Left ventricle myocardium superior (tissue), 1 donor: ENCODE measurements at regions not wholly inside any gene's neighbourhood (a gene's known extent, or its start where the extent isn't known, plus 50 kb on each side); places are given as distances from the start of the nearest gene placed in this dataset.

ENCODE experiments used
- ATAC-seq: fragments of 200-7000 bp; cut with Tn5 transposase; one replicate; pipeline ENCODE4 v1.9.1; 2020; ENCODE audit warnings: mild to moderate bottlenecking, moderate library complexity
- DNase-seq: peaks from one replicate; pipeline ENCODE4 v3.0.0-alpha.2; 2020
- intact Hi-C: fragments of 100-400 bp; cut with micrococcal nuclease; formaldehyde crosslinking; loops from one replicate; pipeline ENCODE4 v1.11.0; 2022
- donor health status: DM: no; HTN: yes; CAD: no; lungs with severe emphysema.

- no peak for ATAC-seq
- no peak for DNase-seq
- intact Hi-C loops, result no loop called here
Observed at GRCh38 chr2:236867441-236868260, 218.0 kb upstream of the COPS8 start.

DNA sequence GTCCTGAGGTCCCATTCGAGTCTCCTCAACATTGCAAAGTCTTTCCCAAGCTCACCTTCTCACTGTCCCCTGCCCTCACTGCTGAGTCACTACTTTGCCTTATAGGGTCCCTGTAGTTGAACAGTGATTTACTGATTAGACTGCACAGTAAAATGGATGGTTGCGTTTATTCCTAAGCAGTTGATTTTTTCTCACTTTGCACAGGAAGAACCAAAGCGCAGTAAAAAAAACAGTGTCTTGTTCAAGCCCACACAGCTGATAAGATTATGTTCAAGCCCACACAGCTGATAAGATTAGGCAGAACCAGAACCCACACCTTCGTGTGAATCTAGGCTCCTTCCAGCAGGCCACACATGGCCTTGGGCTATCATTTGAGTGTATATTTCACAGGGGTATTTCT, 215.3 kb upstream of the COPS8 start:
- ATAC-seq (no peak), DNase-seq (no peak)
- intact Hi-C loops, result no loop called here

GRCh38 chr2:236871500-236872001, 214.1 kb upstream of the COPS8 start:
- intact Hi-C loops, result no loop called here
- DNase-seq (peak; percentile 45), ATAC-seq (peak; percentile 85)

DNA sequence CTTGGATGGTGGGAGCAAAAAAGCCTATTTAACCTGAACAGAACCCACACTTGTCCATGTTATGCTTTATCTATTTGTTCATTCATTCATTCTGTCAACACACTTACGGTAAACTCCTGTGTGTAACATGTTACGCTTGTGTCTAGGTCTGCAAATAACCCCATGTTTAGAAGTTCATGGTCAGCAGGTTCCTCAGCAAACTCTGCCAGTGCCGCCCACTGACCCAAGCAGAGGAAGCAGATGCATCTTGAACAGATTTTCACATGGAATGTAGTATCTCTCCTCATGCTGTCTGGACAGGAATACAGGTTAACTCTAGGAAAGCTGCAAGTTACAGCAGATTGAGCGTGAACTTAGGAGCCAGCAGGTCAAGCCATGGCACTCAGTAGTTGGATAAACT, 213.7 kb upstream of the COPS8 start:
- DNase-seq, result no peak
- intact Hi-C loops, result no loop called here
- no peak for ATAC-seq

- DNase-seq (no peak), ATAC-seq (no peak)
- intact Hi-C loops, result no loop called here
Observed at GRCh38 chr2:236872981-236873380, 212.7 kb upstream of the COPS8 start.

- ATAC-seq (no peak), DNase-seq (no peak)
- intact Hi-C loops, result no loop called here
Observed at GRCh38 chr2:236873636-236874035, 212.1 kb upstream of the COPS8 start.

DNA sequence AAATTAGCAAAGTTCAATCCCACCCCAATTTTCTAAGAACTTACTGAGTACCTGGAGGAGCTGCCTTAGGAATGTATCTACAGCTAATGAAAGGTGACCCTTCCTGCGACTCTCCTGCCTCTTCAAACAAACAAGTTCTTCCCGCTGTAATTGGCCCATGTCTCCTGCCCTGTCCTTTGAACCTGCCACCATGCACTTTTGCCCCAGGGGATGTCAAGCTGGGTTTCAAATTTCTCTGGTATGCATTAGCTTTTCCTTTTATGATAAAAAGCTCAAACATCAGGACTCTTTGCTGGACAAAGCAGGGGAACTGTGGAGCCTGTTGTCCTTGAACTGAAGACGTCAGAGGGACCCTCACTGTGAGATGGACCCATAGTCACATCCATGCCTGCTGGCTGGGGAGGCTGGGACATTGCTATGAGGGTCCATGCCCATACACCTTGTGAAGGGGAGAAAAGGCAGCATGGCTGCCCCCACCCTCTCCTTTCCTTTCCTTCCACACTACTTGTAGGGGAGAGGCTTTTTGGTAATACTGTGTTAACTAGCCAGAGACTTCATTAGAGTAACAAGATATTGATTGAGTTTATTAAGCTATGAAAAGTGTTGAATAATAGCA, 210.7 kb upstream of the COPS8 start:
- intact Hi-C loops, result no loop called here
- DNase-seq, result no peak
- ATAC-seq, result no peak

- intact Hi-C loops, result no loop called here
- ATAC-seq, result peak; percentile 45
- DNase-seq, result peak; percentile 40
Observed at GRCh38 chr2:236875906-236876505, 209.7 kb upstream of the COPS8 start.

DNA sequence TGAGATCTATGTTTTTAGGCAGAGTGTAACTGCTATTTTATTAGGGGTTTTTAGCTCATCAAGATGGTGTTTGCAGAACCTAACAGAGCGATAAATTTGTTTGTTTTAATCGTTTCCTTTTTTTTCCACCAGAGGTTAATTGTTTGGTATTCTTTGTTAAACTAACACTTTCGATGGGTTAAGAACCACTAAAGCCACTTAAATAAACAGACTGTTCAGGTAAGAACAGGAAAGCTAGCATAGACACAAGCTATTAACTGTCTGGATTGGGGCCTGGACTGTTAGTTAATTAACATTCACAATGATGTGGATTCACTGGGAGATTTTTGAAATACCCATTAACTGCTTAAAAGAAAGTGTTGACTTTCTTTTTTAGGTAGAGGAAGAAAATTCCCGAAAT, 209.0 kb upstream of the COPS8 start:
- no peak for DNase-seq
- no peak for ATAC-seq
- intact Hi-C loops, result no loop called here

DNA sequence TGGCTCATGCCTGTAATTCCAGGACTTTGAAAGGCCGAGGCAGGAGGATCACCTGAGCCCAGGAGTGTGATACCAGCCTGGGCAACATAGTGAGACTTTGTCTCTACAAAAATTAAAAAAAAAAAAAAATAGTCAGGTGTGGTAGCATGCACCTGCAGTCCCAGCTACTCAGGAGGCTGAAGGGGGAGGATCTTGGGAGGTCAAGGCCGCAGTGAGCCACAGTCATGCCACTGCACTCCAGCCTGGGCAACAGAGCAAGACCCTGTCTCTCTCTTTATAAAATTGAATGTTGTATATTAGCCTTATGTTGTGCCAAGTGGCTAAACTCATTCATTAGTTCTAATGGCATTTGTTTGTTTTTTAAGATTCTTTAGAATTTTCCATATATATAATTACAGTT, 207.7 kb upstream of the COPS8 start:
- ATAC-seq (no peak), DNase-seq (no peak)
- intact Hi-C loops, result no loop called here

DNA sequence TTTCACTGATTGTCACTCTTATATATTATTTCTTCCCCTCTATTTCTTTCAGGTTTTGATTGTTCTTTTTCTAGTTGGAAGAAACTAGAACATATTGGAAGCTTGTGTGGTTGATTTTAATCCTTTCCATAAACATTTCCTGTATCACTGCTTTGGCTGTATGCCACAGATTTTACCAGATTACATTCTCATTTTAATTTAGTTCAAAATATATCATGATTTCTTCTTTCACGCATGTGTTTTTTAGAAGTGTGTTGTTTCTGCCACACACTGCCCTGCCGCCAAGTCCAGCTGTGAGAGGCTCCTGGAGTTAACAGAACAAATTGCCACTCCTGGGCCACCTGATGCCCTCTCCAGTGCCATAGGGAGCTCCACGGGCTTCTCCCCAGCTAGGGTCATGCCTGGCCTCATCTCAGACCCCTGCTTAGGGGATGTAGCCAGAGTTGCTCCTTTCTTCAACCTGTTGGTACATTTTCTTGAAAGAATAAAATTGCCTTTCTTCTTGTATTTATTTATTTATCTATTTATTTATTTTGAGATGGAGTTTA, 206.2 kb upstream of the COPS8 start:
- no peak for DNase-seq
- intact Hi-C loops, result no loop called here
- ATAC-seq, result no peak

GRCh38 chr2:236882074-236882473, 203.6 kb upstream of the COPS8 start:
- DNase-seq (no peak), ATAC-seq (no peak)
- intact Hi-C loops, result no loop called here

DNA sequence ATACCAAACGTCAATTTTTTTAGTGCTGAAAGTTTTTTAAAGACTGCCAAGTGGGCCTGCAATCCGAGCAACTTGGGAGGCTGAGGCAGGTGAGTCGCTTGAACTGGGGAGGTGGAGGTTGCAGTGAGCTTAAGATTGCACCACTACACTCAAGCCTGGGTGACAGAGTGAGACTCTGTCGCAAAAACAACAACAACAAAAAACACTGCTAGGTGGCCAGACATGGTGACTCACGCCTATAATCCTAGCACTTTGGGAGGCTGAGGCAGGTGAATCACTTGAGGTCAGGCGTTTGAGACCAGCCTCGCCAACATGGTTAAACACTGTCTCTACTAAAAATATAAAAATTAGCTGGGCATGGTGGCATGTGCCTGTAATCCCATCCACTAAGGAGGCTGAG, 202.8 kb upstream of the COPS8 start:
- no peak for ATAC-seq
- intact Hi-C loops, result no loop called here
- DNase-seq, result no peak

DNA sequence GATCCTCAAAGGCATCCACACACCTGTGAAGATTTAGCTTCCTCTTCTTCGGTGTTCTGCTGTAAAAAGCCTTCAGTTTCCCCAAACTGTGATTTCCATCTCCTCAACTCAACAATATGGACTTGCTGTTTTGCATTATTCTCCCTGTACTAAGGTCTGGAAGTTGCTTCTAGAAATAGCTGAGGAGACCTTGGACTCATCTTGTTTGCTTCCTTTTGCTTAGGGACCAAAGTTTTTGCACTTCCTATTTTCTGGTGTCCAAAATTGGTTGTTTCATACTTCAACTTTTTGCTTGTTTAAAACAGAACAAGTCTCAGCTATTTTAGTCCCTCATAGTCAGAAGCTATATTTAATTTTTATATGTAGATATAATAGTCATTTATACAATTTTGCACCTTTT, 201.9 kb upstream of the COPS8 start:
- ATAC-seq (no peak), DNase-seq (no peak)
- intact Hi-C loops, result no loop called here

DNA sequence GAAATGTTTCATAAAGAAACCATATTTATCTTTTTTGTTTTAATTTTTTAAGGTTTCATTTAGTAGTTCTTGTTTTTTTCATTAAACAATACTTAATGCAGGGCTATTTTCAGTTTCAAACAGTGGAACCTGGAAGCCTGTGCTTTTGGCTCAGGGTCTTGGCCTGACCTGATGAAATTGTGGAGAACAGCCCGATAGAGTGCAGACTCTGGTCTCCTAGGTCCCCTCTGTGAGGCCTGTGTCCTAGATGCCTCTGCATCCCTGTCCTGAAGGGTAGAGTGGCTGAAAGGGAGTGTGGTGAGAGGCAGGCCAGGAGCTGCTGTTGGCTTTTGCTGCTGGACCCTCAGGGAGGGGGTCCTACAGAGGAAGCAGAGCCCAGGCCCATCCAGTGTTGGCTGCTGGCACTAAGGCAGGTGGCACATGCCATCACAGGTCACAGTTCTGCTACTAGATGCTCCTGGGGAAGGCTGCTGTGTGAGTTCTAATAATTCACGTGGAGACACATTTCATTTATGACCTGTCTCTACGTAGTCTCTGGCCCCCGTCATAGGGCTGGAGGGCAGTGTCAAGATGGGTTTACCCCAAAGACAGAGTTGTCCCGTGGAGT, 201.0 kb upstream of the COPS8 start:
- intact Hi-C loops, result no loop called here
- no peak for DNase-seq
- ATAC-seq, result no peak

- DNase-seq (no peak), ATAC-seq (no peak)
- intact Hi-C loops, result no loop called here
Observed at GRCh38 chr2:236886456-236886855, 199.2 kb upstream of the COPS8 start.

DNA sequence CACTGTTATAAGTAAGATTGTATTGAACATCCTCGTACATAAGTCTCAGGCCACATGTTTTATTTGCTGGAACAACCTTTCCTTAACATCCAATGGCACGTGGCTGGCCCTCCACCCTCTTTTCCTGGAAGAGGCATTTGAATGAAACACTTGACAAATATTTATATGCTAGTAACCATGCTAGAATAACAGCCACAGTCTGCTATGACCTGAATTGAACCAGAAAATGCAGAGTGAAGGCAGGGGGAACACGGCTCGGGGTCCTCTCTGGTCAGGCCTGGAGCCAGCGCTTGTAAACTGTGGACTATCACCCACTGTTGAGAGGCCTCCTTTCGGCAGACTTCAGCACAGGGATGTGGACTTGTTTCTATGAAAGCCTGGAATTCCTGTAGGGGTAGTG, 198.2 kb upstream of the COPS8 start:
- intact Hi-C loops, result no loop called here
- ATAC-seq (peak; percentile 47), DNase-seq (peak; percentile 43)

DNA sequence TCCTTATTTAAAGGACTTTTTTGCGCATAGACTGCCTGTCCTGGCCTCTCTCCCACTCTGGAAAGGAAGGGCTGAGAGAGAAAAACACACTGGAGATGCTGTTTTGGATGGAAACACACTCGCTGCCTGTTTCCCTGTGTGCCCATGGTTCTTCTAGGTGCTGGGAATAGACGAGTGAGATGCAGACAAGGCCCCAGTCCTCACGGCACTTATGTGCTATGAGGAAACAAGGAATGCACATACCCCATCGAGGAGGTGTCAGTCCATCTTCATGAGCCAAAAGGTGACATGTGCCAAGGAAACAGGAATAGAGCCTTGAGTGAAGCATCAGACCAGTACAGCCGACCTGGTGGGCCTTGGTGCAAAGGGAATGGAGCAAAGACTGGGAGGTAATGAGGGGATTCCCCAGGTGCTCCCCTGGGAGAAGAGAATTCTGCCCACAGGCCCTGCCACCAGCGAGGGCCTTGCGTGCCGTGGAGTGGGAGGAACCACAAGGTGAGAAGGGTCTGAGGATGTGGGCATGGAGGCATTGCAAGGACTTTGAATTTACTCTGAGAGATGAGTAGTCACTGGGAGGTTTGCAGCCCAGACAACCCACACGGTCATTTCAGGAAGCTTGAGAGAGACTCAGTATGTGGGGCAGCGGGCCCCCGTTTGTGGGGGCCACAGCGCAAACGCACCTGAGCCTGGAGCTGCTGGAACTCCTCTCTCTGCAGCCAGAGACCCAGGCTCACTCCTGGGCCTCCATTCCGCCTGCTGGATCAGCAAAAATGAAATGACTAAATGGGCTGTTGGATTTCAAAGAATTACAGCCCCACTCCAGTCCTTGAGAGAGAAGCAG, 197.5 kb upstream of the COPS8 start:
- intact Hi-C loops, result no loop called here
- ATAC-seq (no peak), DNase-seq (no peak)
